ENCODE measurements at regions not wholly inside any gene's neighbourhood (a gene's known extent, or its start where the extent isn't known, plus 50 kb on each side); places are given as distances from the start of the nearest gene placed in this dataset.

GRCh38 chr14:54105898-54106297, 149.3 kb upstream of the BMP4 start:
- no peak overlapping the region for H3K27ac ChIP-seq

GRCh38 chr14:54106661-54107377, 150.2 kb upstream of the BMP4 start:
- H3K27me3 ChIP-seq (replicated peaks in 1 of 7) = no peaks in the 10 kb centered on the region
- H3K4me3 ChIP-seq = no peak overlapping the region
- H3K9me3 ChIP-seq = no peaks in the 10 kb centered on the region
- TF ChIP-seq POLR2AphosphoS5 (IDR thresholded peaks at IDR 0.05) (no peak), CTCF (IDR thresholded peaks at IDR 0.05 in 8 of 11, conservative IDR thresholded peaks at IDR 0.05 in 3 of 11) (no peak), POLR2A (IDR thresholded peaks at IDR 0.05) (no peak)
- WGBS, 5 donors = 73 to 86% (median 76%) methylated on average over 6 of the region's 6 CpGs
- no peaks in the 10 kb centered on the region for H3K4me1 ChIP-seq
- intact Hi-C loops (cut with DNase I; ENCODE audit: low total_unique reads) = no loop called here
- H3K36me3 ChIP-seq = no peaks in the 10 kb centered on the region
- H3K27ac ChIP-seq = no peak overlapping the region
- DNase-seq = no peak

More at GRCh38 chr14:54105898-54106297, 149.3 kb upstream of the BMP4 start:
- TF ChIP-seq POLR2A (IDR thresholded peaks at IDR 0.05) (no peak), POLR2AphosphoS5 (IDR thresholded peaks at IDR 0.05) (no peak), CTCF (IDR thresholded peaks at IDR 0.05 in 8 of 11, conservative IDR thresholded peaks at IDR 0.05 in 3 of 11) (no peak)
- H3K4me3 ChIP-seq = no peak overlapping the region
- H3K36me3 ChIP-seq = no peaks in the 10 kb centered on the region
- DNase-seq = no peak
- no peaks in the 10 kb centered on the region for H3K27me3 ChIP-seq (replicated peaks in 1 of 7)
- no peaks in the 10 kb centered on the region for H3K9me3 ChIP-seq
- no peaks in the 10 kb centered on the region for H3K4me1 ChIP-seq
- intact Hi-C loops (cut with DNase I; ENCODE audit: low total_unique reads) = no loop called here
- 64 to 85% (median 79%) methylated on average over 2 of the region's 2 CpGs for WGBS, 5 donors

GRCh38 chr14:54108481-54109471, 152.2 kb upstream of the BMP4 start:
- intact Hi-C loops (cut with DNase I; ENCODE audit: low total_unique reads) = no loop called here
- no peak overlapping the region for H3K4me3 ChIP-seq
- no peak overlapping the region for H3K27ac ChIP-seq
- H3K9me3 ChIP-seq = no peaks in the 10 kb centered on the region
- H3K4me1 ChIP-seq = no peaks in the 10 kb centered on the region
- DNase-seq = no peak
- TF ChIP-seq POLR2AphosphoS5 (IDR thresholded peaks at IDR 0.05) (no peak), CTCF (IDR thresholded peaks at IDR 0.05 in 8 of 11, conservative IDR thresholded peaks at IDR 0.05 in 3 of 11) (no peak), POLR2A (IDR thresholded peaks at IDR 0.05) (no peak)
- 48 to 70% (median 60%) methylated on average over 3 of the region's 3 CpGs for WGBS, 5 donors
- no peaks in the 10 kb centered on the region for H3K36me3 ChIP-seq
- H3K27me3 ChIP-seq (replicated peaks in 1 of 7) = no peaks in the 10 kb centered on the region

Measured in spleen (tissue), 11 donors.